ENCODE measurements at regions not wholly inside any gene's neighbourhood (a gene's known extent, or its start where the extent isn't known, plus 50 kb on each side); places are given as distances from the start of the nearest gene placed in this dataset.

GRCh38 chr1:78385744-78386462, 104.9 kb upstream of the PTGFR start:
- no peaks in the 10 kb centered on the region for H3K36me3 ChIP-seq (ENCODE audit: control insufficient read depth, insufficient read depth, low read length)
- H3K27me3 ChIP-seq (ENCODE audit: control insufficient read depth, insufficient read depth, low read length), result no peaks in the 10 kb centered on the region
- H3K4me3 ChIP-seq (ENCODE audit: low read depth, low read length), result no peak overlapping the region
- DNase-seq (ENCODE audit: low read depth), result no peak
- TF ChIP-seq CTCF (IDR thresholded peaks at IDR 0.05; ENCODE audit: insufficient read depth, low read length, poor library complexity, severe bottlenecking), result no peak

GRCh38 chr1:78387201-78387600, 103.6 kb upstream of the PTGFR start:
- Histone ChIP-seq H3K4me3 (ENCODE audit: low read depth, low read length) (no peak overlapping the region), H3K27me3 (ENCODE audit: control insufficient read depth, insufficient read depth, low read length) (no peaks in the 10 kb centered on the region), H3K36me3 (ENCODE audit: control insufficient read depth, insufficient read depth, low read length) (no peaks in the 10 kb centered on the region)
- DNase-seq (ENCODE audit: low read depth), result no peak
- no peak for TF ChIP-seq CTCF (IDR thresholded peaks at IDR 0.05; ENCODE audit: insufficient read depth, low read length, poor library complexity, severe bottlenecking)

GRCh38 chr1:78387871-78388270, 102.9 kb upstream of the PTGFR start:
- Histone ChIP-seq H3K36me3 (ENCODE audit: control insufficient read depth, insufficient read depth, low read length) (no peaks in the 10 kb centered on the region), H3K27me3 (ENCODE audit: control insufficient read depth, insufficient read depth, low read length) (no peaks in the 10 kb centered on the region), H3K4me3 (ENCODE audit: low read depth, low read length) (no peak overlapping the region)
- no peak for DNase-seq (ENCODE audit: low read depth)
- TF ChIP-seq CTCF (IDR thresholded peaks at IDR 0.05; ENCODE audit: insufficient read depth, low read length, poor library complexity, severe bottlenecking), result no peak

GRCh38 chr1:78388275-78388674, 102.5 kb upstream of the PTGFR start:
- no peak for DNase-seq (ENCODE audit: low read depth)
- TF ChIP-seq CTCF (IDR thresholded peaks at IDR 0.05; ENCODE audit: insufficient read depth, low read length, poor library complexity, severe bottlenecking), result no peak
- no peaks in the 10 kb centered on the region for H3K27me3 ChIP-seq (ENCODE audit: control insufficient read depth, insufficient read depth, low read length)
- H3K4me3 ChIP-seq (ENCODE audit: low read depth, low read length), result no peak overlapping the region
- no peaks in the 10 kb centered on the region for H3K36me3 ChIP-seq (ENCODE audit: control insufficient read depth, insufficient read depth, low read length)

DNA sequence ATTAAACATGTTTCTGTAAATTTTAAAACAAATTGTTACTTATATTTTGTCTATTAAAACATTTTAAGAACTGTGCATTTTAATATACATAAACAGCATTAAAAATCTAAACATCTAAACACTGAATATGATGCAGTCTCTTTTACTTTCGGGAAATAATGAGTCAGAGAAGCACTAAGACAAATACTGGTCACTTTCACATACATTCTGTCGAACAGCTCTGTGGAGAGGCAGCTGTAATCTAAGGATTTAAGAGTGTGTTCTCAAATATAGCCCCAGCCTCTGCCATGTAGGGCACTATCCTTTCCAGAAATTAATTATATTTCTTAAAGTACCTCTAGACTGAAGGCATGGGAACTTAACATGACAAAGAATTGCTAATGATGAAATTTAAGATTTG, 89.6 kb upstream of the PTGFR start:
- H3K4me3 ChIP-seq (ENCODE audit: low read depth, low read length), result no peak overlapping the region
- H3K27me3 ChIP-seq (ENCODE audit: control insufficient read depth, insufficient read depth, low read length), result no peaks in the 10 kb centered on the region
- no peak for DNase-seq (ENCODE audit: low read depth)
- no peaks in the 10 kb centered on the region for H3K36me3 ChIP-seq (ENCODE audit: control insufficient read depth, insufficient read depth, low read length)
- TF ChIP-seq CTCF (IDR thresholded peaks at IDR 0.05; ENCODE audit: insufficient read depth, low read length, poor library complexity, severe bottlenecking), result no peak

DNA sequence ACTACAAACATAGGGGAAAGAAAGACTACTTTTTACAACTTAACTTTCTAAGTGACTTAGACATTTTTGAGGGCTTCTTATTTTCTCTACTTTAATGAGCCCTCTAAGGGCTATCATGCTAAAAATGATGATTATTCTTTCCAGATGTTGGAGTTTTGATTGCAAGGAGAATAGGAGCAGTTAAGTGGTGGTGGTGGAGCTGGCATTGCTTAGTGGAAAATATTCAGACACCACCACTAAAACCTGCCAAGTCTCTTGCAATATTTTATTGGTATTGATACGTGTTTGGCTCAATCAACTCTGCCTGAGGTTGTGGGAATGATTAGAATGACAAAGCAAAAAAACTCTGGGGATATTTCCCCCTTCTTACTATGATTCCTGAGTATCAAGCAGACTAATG, 82.6 kb upstream of the PTGFR start:
- no peaks in the 10 kb centered on the region for H3K36me3 ChIP-seq (ENCODE audit: control insufficient read depth, insufficient read depth, low read length)
- DNase-seq (ENCODE audit: low read depth), result no peak
- TF ChIP-seq CTCF (IDR thresholded peaks at IDR 0.05; ENCODE audit: insufficient read depth, low read length, poor library complexity, severe bottlenecking), result no peak
- H3K27me3 ChIP-seq (ENCODE audit: control insufficient read depth, insufficient read depth, low read length), result no peaks in the 10 kb centered on the region
- no peak overlapping the region for H3K4me3 ChIP-seq (ENCODE audit: low read depth, low read length)
